ENCODE measurements at regions not wholly inside any gene's neighbourhood (a gene's known extent, or its start where the extent isn't known, plus 50 kb on each side); places are given as distances from the start of the nearest gene placed in this dataset.
"Not testable (repeated sequence)": the region's sequence is repeated elsewhere in the genome, so short reads cannot be mapped to it uniquely, and the experiment has no call there.

DNA sequence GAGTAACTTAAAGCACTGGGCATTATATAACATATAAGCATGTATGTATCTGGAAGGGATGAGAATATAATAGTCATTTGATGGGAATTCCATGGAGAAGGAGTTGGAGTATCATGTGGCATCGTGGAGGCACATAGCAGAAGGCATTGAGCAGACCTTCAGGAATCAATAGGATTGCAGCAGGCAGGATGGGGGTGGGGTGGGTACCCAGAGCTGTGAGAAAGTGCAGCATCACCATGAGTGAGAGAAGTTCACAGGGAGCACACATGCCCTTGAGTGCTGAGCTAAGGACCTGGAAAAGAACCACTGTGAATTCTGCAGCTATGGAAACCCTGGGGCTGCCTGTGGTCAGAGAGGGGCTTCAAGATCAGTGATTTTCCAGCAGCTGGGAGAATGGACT, 57.3 kb downstream of the MED10 start:
- no peak for DNase-seq

DNA sequence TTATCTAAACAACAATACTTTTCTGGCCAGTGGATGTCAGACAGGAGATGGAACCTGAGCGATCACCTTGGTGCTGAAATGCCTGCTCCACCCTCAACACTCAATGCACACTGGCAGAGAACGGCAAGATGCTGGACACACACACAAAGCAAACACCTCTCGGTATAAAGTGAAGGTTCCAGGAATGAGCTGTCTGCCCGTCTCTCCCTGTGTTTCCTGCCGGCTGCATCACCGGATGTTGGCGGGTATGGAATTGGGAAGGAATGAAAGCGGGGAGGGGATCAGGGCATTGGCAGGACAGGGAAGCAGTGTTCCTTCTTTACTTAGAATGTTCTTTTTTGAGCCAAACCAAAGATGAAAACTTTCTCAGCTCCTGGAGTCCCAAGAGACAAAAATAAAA, 59.2 kb downstream of the MED10 start:
- DNase-seq, result no peak

DNA sequence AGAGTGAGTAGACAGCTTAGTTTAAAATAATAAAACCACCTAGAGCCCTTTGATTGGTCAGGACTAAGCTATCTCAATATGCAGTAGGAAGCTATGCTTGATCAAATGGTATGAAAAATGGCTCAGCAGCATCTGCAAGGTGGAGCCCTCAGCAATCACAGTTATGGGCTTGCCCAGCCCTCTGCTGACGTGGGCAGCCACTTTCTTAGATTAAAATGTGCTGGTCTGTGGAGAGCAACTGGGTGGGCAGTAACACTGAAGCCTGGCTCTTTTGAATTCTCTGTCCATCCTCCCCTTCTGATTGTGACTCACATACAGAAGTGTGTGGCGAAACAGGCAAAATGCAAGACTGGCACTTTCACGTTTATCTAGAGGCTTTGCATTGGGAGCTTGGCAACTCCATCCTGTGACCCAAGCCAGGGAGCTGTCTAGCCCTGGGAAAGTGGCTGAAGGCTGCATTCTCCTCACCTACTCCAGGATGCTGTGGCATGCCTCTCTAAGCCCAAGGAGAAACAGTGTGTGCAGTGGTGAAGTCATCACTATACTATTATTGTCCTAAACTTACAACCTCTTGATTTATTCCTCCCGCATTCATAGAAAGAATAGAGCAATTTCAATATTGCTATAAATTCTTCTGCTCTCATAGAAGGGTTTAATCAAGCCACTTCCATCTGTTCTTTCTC, 61.1 kb downstream of the MED10 start:
- no peak for DNase-seq

DNA sequence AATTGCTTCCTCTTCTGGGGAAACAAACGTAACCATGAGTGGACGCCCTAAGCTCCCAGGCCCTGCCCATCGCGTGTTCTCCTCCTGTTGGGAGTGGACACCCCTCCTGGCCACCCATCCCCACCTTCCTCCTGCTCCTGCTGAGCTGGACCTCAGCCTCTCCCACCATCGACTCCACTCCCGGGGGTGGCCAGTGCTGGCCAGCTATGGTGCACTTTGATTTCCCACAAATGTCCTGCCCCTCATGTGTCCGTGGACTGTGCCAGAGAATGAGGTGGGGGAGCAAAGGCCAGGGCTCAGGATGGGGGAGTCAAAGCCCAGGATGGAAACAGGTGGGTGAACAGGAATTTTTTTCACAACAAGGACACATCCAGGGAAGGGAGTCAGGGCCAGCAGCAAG, 62.8 kb downstream of the MED10 start:
- no peak for DNase-seq

DNA sequence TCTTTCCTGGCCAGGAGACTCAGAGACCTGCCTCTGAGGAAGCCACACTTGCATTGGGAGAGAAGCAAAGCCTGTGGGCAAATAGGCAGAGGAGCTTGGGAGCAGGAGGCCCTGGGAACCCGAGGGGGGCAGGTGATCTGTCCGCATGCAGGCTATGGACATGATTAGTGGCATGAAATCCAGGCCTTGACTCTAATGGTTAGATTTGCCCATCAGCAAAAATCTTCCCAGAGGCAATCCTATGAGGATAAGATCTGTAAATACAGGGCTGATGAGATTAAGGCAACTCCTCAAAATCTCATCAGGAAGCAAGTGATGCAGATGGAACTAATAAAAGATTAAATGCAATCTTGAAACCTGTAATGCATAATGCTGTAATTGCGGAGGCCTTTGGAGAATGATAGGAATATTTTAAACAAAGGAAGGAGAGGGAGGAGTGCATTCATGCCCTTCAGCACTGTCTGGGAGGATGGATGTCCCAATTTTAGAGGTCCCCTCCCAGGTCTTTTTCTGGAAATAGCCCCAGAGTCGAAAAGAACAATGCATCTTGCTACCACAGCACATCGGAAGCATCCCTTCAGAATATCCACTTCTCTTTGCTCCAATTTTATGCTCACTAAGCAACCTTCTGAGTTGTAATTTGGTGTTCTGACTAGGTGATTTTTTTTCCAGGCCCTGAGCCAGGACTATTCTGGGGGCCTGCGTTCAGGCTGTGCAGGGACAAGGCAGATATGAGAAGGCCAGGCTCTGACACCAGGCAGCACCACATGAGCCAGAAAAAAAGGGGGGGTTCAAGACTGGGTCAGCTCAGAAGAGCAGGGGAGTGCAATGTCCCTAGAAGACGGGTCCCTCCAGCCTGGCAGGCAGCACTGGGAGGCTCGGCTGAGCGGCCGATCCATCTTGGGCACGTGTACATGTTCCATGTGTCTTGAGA, 66.5 kb downstream of the MED10 start:
- no peak for DNase-seq

DNA sequence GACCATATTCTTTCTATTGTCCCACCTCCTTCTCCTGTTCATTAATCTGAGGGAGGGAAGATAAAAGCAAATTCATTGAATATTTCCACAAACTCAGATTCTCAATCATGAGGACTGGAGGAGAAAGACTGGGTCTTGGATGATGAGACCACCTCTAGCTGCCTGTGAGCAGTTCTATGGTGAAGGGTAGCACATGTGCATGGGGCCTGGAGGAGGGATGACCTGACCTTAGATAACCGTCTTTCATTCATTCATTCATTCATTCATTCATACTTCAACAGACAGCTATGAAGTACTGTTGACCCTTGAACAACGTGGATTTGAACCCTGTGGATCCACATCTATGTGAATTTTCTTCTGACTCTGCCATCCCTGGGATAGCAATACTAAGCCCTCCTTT, 68.4 kb downstream of the MED10 start:
- no peak for DNase-seq

DNA sequence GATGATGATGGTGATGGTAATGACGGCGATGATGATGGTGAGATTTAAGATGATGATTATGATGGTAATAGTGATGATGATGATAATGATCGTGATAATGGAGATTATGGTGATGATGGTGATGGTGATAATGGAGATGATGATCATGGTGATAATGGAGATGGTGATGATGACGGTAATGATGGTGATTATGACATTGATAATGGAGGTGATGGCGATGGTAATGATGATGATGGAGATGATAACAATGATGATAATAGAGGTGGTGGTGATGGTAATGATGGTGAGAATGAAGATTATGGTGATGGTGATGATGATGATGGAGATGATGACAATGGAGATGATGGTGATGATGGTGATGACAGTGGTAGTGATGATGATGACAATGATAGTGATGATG, 69.7 kb downstream of the MED10 start:
- no peak for DNase-seq

DNA sequence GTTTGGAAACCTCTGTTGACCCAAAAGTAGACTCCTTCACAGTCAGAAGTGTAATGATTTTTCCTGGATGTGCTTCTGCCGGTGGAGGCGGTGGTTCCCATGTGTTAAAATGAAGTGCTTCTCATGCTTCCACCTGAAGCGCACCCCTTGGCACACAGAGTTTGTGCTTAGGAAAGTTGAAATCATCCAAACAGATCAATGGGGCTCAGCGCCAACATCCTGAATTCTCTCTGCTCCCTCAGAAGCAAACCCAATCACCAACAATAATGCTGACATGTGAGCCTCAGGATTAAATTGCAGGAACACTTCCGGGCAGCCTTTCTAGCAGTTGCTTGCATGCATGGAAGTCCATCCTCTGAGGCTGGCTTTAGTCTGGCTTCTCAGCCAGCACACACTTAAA, 71.0 kb downstream of the MED10 start:
- no peak for DNase-seq

DNA sequence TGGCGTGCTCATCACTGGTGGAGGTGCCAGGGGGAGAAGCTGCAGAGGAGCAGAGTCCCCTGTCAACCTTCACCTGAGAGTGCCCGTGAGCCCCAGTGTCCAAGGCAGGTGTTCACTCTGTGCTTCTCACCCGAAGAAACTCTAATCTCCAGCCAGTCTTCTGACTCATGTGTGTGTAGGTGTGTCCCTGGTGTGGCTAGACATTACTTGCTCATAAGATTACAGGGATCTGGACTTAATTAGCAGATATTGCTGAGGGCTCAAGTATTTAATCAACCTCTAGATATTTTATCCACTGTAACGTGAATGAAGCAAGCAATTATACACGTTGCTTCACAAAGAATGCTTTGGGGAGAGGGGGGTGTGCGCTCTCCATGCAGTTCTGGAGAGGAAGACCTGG, 72.5 kb downstream of the MED10 start:
- DNase-seq, result no peak

DNA sequence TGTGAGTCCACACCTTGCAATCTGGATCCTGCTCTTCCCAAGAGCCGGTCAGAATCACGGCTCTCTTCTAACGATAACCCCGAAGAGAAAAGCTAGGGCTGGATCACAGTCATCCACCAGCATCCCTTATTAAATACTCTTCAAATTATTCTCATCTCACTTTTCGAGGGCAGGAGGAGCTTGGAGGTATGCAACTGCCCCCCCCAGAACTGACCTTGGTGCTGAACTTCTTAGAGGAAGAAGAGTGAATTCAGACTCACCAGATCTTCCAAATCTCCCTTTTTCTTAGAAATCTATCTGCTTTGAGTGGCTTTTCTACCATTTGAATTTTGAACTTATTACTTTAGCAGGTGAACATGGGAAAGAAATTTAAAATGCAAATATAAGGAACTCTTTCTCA, 75.7 kb downstream of the MED10 start:
- DNase-seq, result no peak

DNA sequence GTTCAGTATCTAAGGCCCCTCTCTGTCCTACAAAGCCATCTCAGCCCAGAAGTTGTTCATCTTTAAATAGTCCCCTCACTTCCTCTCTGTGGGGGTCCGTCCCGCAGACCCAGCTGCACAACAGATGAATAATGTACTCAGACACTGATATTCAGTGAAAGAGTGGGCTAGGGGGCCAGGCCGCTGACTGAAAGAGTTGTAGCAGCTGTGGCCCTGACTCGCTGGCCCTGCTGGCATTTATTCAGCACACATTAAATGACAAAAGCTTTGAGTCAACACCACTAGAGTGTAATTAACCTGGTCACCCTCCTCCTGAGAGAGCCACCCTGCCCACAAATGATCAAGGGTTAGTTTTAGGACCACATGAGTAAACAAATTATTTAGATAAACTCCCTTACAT, 76.3 kb downstream of the MED10 start:
- no peak for DNase-seq

DNA sequence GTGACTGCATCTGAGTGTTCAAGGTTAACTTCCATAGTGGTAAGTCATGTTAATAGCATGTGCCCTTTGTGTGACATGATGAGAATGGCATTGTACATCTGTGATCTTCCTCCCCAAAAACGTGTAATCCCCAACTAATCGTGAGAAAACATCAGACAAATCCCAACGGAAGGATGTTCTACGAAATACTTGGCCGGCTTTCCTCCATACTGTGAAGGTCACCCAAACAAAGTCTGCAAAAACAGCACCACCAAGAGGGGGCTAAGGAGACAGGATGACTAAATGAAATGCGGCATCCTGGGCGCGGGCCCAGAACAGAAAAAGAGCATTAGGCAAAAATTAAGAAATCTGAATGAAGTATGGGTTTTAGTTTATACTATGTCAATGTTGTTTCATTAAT, 81.8 kb downstream of the MED10 start:
- no peak for DNase-seq

DNA sequence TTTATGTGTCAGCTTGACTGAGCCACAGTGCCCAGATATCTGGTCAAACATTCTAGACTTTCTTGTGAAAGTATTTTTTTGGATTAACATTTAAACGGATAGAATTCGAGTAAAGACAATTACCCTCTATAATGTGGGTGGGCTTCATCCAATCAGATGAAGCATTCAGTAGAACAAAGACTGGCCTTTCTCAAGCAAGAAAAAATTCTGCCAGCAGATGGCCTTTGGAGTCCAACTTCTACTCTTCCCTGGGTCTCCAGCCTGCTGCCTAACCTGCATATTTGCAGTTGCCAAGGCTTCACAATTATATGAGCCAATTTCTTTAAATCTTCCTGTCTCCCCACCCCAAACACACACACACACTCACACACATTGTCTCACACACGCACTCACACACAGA, 86.4 kb downstream of the MED10 start:
- DNase-seq, result peak; percentile 1

DNA sequence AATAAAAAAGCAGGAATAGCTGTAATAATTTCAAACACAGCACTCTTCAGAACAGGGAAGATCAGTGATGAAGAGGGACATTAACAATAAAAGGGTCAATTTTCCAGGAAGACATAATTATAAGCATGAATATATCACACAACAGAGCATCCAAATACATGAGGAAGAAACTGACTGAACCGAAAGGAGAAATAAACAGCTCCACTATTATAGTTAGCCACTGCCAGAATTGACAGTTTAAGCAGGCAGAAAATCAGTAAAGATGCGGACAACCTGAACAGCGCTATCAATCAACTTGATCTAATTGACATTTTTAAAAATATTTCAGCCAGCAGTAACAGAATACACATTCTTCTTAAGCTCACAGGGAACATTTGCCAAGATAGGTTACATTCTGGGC, 89.1 kb downstream of the MED10 start:
- DNase-seq, result no peak

DNA sequence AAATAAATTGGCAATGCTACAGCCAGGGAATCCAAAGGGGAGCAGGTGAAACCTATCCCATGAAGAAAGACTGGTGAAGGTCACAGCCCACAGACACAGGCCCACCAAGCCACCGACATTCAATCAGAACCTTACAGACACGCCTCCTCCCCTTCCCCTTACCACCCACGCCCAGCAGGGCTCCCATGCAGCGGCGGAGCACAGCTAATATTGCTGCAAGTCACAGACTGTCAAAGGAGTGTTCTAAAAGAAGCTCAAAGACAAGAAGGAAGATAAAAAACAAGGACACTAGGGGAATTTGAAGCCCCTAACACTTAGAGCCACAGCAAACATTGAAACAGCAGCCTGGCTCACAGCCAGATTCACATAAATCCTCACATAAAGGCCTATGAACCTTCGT, 91.2 kb downstream of the MED10 start:
- DNase-seq, result no peak

DNA sequence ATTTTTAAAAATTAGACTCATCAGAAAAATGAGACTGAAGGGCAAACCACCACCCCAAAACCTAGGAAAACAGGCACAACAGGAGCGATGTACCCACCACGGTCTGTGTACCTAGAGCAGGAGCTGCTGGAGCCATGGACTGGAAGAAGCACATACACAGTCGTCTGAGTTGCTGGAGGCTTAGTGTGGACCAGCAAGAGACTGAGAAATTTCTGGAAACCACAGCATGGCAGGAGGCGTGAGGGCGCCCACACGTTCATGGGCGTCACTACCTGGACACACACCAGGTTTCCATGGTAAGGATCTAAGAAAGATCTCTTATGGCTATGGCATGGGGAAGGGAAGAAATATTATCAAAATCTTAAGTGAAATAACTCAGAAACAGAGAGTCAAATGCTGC, 91.9 kb downstream of the MED10 start:
- DNase-seq, result no peak

DNA sequence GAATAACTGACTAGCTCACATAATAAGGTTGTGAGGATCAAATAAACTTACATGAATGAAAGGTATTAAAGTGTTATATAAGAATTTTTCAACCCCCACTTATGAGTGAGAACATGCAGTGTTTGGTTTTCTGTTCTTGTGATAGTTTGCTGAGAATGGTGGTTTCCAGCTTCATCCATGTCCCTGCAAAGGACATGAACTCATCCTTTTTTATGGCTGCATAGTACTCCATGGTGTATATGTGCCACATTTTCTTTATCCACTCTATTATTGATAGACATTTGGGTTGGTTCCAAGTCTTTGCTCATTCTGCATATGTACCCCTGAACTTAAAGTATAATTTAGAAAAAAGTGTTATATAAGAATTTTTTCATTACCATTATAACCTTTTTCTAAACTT, 93.9 kb downstream of the MED10 start:
- not testable (repeated sequence) for DNase-seq

DNA sequence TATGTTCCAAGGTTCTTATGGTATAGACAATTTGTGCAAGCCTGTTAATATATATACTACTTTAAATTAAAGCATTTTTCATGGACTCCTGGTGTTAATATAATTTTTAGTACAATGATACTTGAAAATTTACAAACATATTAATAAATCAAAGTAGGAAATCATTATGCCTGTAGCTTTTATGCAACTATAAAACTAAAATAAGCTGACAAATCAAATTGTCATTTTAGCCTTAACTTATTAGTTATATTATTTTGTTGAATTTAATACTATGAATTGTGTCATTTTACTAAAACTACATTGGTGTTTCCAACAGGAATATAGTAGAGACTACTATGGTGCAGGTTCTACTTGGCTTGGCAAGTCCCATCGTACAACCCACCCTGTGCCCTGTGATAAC, 96.0 kb downstream of the MED10 start:
- DNase-seq, result no peak

DNA sequence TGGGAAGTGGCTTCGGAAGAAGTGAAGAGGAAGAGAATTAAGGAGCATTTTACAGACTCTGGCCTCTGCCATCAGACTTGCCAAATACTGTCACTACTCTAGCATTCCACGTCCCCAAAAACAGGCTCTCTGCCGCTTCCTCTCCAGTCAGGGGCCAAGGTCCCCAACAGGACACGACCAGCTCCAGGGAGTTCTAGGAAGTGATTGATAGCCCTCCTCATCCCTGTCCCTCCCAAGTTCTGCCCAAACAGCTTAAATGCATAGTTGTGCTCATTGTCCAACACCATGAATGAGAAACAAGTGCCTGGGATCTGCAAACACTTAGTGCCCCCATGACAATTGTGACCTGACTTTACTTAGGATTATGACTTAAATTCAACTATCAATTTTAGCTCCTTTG, 96.5 kb downstream of the MED10 start:
- no peak for DNase-seq

DNA sequence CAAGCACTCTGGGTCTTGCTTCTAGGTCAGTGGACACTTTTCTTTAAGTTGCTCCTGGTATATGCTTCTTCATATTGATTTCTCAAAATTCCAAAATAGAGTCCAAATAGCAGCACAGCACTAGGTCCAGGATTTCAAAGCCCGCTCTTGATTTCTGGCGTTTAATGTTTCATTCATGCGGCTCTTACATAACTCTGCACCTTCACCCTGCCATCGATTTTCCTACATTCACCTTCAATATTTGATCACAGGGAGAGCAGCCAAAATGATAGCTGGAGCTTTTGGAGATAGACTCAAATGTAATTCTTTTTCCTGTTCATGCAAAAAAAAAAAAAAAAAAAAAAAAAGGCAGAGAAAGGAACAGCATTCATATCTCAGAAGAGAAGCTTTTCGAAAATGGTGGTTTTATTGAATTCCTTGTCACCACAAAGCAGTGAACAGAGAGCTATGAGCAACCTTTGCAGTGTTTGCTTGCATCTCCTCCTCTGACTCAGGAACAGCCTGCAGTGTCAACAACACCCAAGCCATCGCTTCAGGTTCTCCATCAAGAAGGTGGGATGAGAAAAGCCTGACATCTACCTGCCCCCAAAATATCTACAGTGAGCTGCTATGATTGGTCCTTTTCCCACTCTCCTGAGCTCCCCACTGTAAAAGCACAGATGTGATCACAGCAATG, 97.8 kb downstream of the MED10 start:
- DNase-seq, result no peak

DNA sequence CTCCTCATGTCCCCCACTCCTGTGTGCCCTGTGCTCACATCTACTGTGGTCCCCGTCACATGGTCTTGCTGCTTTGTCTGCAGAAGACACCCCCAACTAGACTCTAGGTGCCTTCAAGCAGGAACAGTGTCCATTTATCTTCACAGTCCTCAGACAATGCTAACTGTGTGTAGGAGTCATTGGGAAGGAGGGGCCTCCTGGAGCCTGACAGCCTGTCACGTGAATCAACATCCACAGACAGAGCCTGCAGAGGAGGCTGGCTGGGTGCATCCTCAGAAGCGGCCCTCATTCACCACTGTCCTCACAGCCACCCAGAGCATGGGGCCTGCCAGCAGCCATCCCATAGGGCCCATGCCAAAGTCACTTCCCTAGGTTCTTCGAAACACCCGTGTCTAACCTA, 98.7 kb downstream of the MED10 start:
- DNase-seq, result no peak

DNA sequence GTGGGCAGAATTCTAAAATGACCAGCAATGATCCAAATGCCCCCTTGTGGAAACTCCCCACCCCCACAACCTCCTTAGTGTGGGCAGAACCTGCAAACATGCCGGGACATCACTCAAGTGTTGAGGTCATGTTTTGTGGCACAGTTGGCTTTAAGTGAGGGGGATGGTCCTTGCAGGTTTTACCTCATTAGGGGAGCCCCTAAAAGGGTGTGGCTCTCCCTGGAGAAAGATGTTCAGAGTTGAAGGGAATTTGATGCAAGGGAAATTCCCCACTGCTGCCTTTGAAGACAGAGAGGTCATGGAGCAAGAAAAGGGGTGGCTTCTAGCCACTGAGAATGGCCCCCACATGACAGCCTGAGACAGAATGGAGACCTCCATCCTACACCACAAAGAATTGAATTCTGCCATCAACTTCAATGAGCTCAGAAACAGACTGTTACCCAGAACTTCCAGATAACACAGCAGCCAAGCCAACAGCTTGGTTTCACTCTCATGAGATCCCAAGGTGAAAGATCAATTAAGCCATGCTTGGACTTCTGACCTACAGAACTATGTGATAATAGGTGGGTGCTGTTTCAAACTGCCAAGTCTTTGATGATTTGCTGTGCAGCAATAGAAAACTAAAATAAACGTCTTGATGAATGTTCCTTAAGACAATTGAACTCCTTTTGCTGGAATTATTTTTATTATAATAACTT, 103.4 kb downstream of the MED10 start:
- DNase-seq, result no peak

DNA sequence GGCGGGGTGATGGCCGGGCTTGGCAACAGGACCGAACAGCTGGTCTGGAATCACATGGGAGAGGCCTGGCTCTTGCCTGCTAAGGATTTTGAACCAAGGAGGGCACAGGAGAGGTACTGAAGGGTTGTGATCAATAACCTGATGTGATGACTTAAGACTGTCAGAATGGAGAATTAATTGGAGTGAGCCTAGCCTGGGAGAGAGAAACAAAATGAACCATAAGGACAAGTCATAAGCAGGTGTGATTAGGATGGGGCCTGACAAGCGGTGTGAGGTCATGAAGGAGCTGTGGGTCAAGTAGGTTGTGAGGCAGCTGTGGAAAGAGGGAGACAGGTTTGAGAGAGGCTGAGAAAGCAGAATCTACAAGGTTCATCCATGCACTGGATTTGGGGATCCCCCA, 104.6 kb downstream of the MED10 start:
- DNase-seq, result no peak
